Liver (tissue), 3 donors: ENCODE measurements at regions not wholly inside any gene's neighbourhood (a gene's known extent, or its start where the extent isn't known, plus 50 kb on each side); places are given as distances from the start of the nearest gene placed in this dataset.

Experiments
- EGR1 ChIP-seq, 2 donors: IDR thresholded peaks; 2 replicates each; pipeline ENCODE4 v1.6.1; 2016 to 2018; ENCODE audit warnings: antibody characterized with exemption in 2 of 2, low read depth in 2 of 2
- RAD21 ChIP-seq, 2 donors: IDR thresholded peaks; 2 replicates each; pipeline ENCODE4 v1.6.1; 2016; ENCODE audit warnings: antibody characterized with exemption in 2 of 2, mild to moderate bottlenecking in 2 of 2
- RXRA ChIP-seq, 2 donors: IDR thresholded peaks; 2 replicates each; pipeline ENCODE4 v1.6.1; 2017 to 2018; ENCODE audit warnings: antibody characterized with exemption in 2 of 2, mild to moderate bottlenecking in 1 of 2
- SP1 ChIP-seq: IDR thresholded peaks from 2 replicates; pipeline ENCODE4 v1.6.1; 2018; ENCODE audit warnings: antibody characterized with exemption, mild to moderate bottlenecking
- TAF1 ChIP-seq: conservative IDR thresholded peaks from 2 replicates; pipeline ENCODE4 v1.6.1; 2016; ENCODE audit warnings: antibody characterized with exemption, mild to moderate bottlenecking
- YY1 ChIP-seq: IDR thresholded peaks from 2 replicates; pipeline ENCODE4 v1.6.1; 2016; ENCODE audit warnings: antibody characterized with exemption, mild to moderate bottlenecking
- TF ChIP-seq, protein P1 (sequence below): fragments of 150-350 bp; IDR thresholded peaks from 2 replicates; pipeline ENCODE4 v1.5.1; 2017; ENCODE audit warnings: improper control_type of control experiment, low read depth, low read length; ENCODE audit not compliant: missing input control
- TF ChIP-seq, protein P2 (sequence below): IDR thresholded peaks from 2 replicates; pipeline ENCODE4 v1.6.1; 2016; ENCODE audit warnings: antibody characterized with exemption, mild to moderate bottlenecking
- TF ChIP-seq, protein P3 (sequence below): IDR thresholded peaks from 2 replicates; pipeline ENCODE4 v1.6.1; 2016; ENCODE audit warnings: antibody characterized with exemption
- TF ChIP-seq, protein P4 (sequence below): IDR thresholded peaks from 2 replicates; pipeline ENCODE4 v1.6.1; 2016; ENCODE audit warnings: antibody characterized with exemption
- donor health status: healthy.
- donor health status: healthy.

DNA sequence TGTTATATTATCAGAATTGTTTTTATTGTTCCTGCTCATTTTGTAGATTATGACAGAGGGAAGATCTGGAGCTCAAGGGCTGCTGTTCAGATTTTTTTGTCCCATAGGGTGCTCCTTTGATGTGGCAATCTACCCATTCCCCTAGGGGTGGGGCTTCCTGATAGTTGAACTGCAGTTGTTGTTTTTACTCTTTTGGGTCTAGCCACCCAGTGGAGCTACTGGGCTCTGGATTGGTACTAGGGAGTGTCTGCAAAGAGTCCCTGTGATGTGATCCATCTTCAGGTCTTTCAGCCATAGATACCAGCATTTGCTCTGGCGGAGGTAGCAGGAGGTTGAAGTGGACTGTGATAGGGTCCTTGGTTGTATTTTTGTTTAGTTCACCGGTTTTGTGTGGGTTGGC lies 57.9 kb upstream of the SLCO1B1 start:
- no peak for TF ChIP-seq YY1
- TF ChIP-seq, protein P1, sequence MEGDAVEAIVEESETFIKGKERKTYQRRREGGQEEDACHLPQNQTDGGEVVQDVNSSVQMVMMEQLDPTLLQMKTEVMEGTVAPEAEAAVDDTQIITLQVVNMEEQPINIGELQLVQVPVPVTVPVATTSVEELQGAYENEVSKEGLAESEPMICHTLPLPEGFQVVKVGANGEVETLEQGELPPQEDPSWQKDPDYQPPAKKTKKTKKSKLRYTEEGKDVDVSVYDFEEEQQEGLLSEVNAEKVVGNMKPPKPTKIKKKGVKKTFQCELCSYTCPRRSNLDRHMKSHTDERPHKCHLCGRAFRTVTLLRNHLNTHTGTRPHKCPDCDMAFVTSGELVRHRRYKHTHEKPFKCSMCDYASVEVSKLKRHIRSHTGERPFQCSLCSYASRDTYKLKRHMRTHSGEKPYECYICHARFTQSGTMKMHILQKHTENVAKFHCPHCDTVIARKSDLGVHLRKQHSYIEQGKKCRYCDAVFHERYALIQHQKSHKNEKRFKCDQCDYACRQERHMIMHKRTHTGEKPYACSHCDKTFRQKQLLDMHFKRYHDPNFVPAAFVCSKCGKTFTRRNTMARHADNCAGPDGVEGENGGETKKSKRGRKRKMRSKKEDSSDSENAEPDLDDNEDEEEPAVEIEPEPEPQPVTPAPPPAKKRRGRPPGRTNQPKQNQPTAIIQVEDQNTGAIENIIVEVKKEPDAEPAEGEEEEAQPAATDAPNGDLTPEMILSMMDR, result no peak
- TF ChIP-seq RXRA (IDR thresholded peaks at IDR 0.05), result no peak
- no peak for TF ChIP-seq RAD21 (IDR thresholded peaks at IDR 0.05)
- no peak for TF ChIP-seq SP1
- TF ChIP-seq TAF1, result no peak
- TF ChIP-seq, protein P2, sequence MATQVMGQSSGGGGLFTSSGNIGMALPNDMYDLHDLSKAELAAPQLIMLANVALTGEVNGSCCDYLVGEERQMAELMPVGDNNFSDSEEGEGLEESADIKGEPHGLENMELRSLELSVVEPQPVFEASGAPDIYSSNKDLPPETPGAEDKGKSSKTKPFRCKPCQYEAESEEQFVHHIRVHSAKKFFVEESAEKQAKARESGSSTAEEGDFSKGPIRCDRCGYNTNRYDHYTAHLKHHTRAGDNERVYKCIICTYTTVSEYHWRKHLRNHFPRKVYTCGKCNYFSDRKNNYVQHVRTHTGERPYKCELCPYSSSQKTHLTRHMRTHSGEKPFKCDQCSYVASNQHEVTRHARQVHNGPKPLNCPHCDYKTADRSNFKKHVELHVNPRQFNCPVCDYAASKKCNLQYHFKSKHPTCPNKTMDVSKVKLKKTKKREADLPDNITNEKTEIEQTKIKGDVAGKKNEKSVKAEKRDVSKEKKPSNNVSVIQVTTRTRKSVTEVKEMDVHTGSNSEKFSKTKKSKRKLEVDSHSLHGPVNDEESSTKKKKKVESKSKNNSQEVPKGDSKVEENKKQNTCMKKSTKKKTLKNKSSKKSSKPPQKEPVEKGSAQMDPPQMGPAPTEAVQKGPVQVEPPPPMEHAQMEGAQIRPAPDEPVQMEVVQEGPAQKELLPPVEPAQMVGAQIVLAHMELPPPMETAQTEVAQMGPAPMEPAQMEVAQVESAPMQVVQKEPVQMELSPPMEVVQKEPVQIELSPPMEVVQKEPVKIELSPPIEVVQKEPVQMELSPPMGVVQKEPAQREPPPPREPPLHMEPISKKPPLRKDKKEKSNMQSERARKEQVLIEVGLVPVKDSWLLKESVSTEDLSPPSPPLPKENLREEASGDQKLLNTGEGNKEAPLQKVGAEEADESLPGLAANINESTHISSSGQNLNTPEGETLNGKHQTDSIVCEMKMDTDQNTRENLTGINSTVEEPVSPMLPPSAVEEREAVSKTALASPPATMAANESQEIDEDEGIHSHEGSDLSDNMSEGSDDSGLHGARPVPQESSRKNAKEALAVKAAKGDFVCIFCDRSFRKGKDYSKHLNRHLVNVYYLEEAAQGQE, result no peak
- TF ChIP-seq, protein P3, sequence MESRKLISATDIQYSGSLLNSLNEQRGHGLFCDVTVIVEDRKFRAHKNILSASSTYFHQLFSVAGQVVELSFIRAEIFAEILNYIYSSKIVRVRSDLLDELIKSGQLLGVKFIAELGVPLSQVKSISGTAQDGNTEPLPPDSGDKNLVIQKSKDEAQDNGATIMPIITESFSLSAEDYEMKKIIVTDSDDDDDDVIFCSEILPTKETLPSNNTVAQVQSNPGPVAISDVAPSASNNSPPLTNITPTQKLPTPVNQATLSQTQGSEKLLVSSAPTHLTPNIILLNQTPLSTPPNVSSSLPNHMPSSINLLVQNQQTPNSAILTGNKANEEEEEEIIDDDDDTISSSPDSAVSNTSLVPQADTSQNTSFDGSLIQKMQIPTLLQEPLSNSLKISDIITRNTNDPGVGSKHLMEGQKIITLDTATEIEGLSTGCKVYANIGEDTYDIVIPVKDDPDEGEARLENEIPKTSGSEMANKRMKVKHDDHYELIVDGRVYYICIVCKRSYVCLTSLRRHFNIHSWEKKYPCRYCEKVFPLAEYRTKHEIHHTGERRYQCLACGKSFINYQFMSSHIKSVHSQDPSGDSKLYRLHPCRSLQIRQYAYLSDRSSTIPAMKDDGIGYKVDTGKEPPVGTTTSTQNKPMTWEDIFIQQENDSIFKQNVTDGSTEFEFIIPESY, result no peak
- TF ChIP-seq EGR1 (IDR thresholded peaks at IDR 0.05; ENCODE audit: low read depth in 2 of 2), result no peak
- TF ChIP-seq, protein P4, sequence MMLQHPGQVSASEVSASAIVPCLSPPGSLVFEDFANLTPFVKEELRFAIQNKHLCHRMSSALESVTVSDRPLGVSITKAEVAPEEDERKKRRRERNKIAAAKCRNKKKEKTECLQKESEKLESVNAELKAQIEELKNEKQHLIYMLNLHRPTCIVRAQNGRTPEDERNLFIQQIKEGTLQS, result no peak
